HG03108 (cell line): ENCODE measurements at regions not wholly inside any gene's neighbourhood (a gene's known extent, or its start where the extent isn't known, plus 50 kb on each side); places are given as distances from the start of the nearest gene placed in this dataset.

Experiments
- ATAC-seq: cut with Tn5 transposase; IDR thresholded peaks from one replicate; pipeline ENCODE4 v1.9.1; 2021; ENCODE audit warnings: moderate library complexity; ENCODE audit not compliant: unreplicated experiment

DNA sequence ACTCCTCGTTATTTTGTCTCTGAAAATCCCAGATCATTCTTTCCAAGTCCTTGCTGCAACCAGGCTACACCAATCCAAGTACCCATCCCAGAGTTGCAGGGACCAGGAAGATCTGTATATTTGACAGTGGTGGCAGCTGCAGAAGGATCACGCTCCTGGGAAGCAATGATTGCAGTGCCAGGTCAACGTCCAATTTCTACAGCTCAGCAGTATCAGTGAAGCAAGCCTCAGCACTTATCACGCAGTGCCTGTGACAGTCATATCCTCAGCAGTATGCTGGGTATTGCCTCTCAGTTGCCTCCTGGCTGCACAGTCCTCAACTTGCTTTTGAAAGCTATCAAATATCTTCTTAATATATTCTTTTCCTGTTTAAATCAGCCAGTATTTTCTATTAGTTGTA is 66.7 kb downstream of the BARHL2 start:
- no peak for ATAC-seq

DNA sequence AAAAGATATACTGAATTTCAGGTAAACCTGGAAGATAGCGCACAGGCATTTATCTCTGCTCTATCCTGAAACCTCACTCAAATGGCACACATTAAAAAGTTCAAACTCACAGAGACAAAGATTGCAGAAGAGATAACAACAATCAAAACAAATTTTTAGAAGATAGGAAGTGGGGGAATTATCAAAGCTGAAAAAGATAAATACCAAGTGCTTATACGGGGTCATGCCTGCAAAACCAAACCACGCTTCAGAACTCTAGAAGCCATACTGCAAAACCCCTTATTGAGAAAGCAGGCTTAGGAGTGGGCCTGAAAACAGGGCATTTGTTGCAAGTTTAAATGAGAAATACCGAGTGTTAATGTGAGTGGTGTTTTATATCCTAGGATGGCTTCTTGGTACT is 76.8 kb downstream of the BARHL2 start:
- no peak for ATAC-seq

DNA sequence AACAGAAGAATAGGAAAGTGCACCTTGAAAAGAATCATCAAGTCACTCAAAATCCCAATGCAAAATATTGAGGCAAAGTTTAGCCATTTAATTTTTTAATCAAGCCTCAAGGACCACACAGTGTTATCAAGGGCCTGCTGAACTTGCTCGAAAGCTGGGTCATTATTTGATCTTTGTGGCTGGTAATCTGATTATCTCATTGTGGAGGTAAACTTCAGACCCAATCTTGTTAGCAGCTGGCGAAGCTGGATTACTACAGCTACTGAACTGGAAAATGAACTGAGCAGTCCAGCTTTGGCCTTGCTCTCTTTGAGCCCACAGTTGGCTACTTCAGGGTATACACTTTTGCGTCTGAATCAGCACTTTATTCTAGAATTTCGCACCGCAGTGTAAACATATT is 94.4 kb downstream of the BARHL2 start:
- no peak for ATAC-seq

DNA sequence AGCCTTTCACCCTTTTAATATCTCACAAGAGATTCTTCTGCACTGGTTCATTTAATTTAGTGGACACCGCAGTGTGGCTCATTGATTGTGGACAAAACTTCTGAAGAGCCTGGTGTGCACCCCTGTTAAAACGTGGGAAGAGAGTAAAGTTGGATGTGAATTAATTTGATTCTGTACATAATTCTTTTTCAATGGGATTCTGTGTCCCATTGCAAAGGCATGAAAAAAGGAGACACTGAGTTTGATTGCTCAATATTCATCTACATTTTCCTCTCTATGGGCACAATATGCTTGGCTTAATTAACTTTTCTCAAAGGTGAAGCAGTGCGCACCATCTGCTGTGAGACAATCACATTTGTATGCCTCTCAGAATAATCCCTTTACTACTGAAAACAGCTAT is 95.1 kb downstream of the BARHL2 start:
- no peak for ATAC-seq

DNA sequence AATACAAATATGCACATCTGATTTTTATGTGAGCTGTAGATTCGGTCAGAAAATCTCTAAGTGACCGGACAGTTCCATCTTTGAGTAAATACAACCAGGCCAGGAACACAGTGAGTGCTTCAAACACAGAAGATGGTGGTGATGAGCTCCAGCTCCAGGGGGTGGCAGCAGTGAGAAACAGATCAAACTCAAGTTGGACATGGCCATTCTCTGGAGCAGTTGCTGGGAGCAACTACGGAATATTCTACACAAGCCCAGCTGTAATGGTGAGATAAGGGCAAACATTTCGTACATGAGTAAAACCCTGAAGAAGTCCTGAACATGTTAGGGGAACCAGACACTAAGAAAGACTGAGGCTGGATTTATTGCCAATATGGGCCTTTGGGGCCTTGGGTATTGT is 100.7 kb downstream of the BARHL2 start:
- ATAC-seq = no peak

DNA sequence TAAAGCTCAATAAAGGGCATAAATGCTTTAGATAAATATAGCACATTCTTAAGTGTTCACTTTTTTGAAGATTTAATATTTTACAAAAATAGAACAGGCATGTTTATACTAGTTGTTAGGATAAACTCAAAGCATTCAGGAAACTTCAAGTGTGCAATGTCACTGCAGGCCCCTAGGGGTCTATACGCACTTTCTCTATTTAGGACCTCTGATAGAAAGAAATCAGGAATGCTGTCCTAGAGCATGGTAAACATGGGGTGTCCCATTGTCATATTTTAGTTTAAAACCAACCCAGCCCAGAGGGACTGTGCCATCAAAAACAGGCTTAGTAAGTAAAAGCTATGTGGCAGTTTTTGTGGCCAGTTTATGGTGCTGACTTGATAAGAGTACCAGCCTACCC is 102.2 kb downstream of the BARHL2 start:
- no peak for ATAC-seq

DNA sequence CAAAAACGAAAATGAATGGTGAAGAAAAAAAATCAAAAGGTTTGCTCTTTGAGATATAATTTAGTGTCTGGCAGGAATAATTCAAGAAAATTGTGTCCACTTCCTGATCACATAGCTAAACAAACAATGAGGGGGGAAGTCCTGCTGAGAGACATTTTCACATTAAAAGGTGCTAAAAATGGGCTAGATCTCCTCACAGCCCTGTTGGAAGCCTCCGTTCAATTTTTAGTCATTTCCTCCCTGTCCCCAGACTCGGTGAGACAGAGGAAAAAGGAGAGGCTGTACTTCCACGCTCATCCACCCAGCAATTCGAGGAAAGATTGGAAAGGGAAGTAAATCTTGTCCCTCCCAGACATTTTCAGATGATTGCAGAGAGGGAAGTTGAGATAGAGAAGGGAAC is 103.7 kb downstream of the BARHL2 start:
- no peak for ATAC-seq

DNA sequence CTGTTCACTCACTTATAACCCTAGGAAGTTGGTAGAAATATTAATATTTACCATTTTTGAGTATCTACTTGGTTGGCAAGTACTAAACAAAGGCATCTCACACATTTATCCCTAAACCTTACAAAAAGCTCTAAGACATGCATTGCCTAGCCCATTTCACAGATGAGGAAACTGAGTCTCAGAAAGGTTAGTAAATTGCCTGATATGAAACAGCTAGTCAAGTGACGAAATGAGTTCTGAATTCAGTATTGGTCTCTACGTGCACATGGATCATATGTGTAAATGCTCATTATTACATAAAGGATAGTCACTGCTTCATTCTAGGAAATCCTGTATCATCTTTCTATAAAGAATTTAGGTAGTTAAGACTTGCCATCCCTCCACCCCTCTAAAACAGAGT is 105.1 kb downstream of the BARHL2 start:
- no peak for ATAC-seq

DNA sequence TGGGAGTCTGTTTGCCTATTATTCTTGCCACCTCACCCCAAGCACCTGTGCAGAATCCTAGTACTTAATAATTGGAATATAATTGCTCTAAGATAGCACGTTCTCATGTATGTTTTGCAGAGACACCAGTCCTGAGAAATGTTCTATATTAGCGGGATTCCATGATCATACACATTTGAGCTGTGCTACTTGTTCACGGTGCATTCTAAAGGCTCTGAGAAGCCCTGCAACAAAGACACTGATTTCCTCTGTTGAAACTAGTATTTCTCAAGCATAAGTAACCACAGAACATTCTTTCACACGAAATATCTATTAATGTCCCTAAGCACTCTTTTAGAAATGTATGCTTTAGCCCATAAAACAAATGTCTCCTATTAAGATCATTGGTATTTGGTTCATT is 109.4 kb downstream of the BARHL2 start:
- ATAC-seq = no peak

DNA sequence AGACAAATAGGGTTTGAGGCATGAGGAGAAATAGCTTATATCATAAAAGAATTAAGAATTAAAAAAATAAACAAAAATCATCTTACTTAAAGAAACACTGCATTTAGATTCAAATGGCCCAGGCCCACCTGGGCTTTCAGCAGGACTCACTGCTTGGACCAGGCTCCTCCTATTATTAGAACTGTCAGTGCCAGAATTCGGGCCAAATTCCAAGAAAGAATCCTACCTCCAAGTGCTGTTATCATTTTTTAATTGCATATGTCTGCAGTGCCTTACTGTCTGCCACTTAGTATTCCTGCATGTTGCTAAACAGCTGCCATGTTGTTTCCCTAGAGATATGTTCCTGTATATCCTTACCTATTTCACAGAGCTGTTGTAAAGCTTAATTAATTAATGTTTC is 112.0 kb downstream of the BARHL2 start:
- no peak for ATAC-seq

DNA sequence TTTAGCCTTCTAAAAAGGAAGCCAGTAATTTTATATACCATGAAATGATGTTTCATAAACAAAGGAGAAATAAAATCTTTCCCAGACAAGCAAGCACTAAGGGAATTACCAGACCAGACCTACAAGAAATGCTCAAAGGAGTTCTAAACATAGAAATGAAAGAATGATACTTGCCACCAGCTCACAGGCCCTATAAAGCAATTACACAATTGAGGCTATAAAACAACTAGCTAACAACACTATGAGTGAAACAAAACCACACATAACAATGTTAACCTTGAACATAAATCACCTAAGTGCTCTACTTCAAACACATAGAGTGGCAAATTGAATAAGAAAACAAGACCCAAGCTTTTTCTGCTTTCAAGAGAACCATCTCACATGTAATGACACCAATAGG is 123.8 kb downstream of the BARHL2 start:
- no peak for ATAC-seq

DNA sequence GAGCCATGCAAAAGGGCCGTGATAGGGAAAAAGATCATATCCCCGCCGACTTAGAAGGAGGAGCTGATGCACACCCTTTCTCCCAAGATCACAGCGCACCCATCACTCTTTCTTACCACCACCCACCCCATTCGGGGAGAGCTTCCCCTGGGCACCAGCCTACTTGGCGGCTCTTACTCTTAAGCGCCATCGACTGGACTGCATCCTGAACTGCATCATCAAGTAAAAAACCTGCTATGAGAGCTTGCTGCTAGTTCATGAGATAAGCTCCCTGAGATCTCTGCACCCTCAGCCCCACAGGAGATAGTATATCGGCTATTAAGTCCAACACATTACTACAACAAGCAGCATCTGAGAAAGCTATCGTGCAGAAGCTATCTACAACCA is 125.1 kb downstream of the BARHL2 start:
- no peak for ATAC-seq

DNA sequence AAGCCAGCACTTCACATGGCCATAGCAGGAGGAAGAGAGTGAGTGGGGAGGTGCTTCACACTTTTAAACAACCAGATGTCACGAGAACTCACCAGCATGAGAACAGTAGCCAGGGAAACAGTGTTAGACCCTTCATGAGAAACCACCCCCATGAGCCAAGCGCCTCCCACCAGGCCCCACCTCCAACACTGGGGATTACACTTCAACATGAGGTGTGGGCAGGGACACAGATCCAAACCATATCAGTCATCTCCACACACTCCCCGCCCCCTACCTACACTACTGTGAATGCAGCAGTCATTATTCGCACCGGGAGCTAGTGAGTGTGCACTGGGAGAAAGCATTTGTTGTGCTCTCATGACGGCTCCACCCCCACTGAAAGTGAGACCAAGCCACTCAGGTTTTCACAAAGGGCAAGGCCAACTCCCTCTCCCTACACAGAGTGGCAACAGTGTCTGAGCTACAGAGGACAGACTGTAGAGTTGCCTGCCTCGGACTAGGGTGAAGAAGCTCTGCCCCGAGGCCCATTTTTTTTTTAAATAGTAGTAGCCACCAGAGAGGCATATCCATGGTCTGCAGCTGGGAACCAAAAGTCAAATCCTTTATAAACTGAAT is 125.6 kb downstream of the BARHL2 start:
- ATAC-seq = no peak

DNA sequence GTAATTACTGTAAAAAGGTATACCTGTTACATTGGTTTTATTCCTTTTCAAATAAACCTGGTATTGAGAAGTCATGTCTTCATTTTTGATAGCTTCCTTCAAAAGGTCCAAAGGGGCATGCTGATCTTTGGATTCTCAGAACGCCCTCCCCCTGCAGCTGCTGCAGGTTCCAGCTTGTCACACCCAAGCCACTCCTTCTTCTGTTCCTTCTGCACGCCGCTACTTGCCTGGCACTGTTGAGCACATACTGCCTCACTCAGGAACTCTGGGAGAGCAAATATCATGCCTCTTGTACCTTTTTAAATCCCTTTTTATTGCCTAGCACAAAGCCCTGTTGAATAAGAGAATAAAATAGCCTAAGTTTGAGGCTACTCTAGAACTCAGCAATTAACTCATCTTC is 136.9 kb downstream of the BARHL2 start:
- ATAC-seq = no peak

DNA sequence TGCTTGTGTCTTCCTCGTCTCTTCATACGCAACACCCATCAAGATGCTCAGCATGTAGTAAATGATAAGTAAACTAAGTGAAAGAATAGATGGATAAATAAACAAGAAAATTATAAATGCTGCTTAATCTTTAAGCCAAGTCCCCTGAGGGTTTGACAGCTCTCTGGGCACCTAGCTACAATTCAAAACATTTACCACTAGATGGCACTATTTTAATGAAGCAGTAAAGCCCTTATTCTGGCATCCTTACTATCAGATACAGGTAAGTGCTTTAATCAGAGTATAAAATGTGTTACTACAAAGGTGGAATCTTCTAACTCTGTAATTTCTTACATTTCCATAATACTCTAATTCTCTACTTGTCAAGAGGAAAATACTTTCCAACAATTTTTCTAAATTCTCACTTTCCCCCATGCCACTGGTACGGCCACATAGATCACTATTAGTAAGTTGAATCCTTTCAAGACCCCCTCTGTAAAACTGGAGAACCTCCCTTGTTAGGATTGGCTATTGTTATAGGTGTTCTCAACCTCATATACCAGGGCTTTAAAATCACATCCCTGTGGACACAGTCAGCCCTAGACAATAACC is 137.8 kb downstream of the BARHL2 start:
- ATAC-seq = no peak

DNA sequence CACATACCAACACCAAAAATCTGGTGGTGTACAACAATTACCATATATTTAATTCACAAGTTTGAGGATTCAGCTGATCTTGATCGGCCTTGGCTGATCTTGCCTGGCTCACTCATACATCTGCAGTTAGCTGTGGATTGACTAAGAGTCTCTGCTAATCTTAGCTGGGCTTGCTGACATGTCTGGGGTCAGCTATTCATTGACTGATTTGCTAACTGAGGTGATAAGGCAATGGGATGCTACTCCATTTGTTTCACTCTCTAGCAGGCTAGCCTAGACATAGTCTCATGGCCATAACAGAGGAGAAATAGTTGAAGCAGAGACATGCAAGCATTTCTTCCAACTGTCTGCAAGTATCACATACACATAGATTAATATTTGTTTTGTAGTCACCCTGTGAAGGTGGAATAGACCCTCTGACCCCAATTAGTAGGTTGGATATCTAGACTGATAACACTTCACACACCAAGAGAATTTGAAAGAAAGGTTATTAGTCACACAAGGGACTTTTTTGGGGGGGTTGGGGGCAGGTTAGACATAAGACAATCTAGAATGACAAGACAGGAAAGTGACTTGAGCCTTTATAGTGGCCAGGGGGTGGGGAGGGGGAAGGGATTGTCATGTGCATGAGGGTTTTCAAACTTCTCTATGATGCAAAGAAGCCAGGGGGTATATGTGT is 142.3 kb downstream of the BARHL2 start:
- no peak for ATAC-seq

DNA sequence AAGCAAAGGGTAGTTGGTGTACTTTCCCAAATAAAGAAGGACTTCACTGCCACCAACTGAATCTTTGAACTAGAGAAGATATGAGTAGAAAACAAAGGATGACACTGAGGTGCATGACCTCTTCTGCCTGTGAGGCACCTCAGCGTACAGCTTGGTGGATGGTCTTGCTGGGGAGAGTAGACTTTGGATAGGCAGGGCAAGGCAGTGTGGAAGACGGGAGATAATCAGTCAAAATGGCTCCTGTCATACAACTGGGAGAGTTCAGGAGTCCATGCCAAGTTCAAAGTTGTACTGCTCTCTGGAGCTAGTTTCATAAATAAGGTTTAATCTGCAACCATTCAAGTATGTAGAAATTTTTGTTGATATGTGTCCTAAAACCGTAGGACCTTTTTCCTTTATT is 143.4 kb downstream of the BARHL2 start:
- no peak for ATAC-seq

DNA sequence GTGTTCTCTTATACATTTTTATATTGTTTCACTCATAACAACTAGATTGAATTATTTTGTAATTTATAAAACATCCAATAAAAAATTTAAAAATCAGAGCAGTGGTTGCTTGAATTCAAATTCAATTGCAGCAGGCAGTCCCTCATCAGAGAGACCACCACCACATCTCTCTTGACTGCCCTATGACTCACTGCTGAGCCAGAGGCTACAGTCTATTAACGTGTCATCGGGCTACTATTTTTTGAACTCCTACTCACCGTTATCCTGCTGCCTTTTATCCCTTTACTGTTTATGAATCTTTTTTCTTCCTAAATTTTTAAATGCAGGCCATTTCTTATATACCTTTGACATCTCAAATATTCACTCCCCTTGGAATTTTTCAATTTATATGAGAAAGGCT is 144.7 kb downstream of the BARHL2 start:
- ATAC-seq = no peak

DNA sequence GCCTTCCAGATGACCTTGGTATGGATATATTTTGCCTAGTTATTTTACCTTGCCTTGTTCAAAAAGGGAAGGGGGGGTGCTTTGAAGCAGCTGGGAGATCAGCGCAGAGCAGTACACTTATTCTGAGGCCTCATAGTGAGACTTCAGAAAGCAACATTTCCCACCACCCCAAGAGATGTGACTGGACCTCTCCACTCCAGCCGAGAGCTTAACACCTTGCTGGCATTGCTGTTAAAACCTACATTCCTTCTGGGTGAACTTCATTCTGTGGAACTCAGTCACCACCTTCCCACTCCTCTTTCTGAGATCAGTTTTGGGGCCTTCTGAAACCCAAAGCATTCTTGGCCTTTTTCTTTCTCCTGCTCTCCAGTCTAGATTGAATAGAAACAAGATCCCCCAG is 148.7 kb downstream of the BARHL2 start:
- no peak for ATAC-seq

DNA sequence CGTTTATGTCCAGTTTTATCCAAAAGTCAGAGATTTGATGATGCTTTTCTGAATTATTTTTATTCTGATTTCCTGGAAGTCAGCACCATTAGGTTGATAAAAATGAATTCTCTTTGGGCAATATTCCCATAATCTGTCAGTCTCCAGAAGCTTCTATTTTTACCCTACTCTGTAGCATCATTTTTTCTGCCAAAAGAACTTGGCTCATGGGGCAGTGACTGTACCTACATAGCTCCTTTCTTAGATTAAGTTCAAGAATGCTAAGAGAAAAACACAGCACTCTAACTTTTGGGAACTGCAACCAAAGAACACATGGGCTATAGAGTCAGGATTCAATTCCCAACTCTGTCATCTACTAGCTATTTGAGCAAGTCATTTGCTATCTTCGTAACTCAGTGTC is 152.9 kb downstream of the BARHL2 start:
- no peak for ATAC-seq

DNA sequence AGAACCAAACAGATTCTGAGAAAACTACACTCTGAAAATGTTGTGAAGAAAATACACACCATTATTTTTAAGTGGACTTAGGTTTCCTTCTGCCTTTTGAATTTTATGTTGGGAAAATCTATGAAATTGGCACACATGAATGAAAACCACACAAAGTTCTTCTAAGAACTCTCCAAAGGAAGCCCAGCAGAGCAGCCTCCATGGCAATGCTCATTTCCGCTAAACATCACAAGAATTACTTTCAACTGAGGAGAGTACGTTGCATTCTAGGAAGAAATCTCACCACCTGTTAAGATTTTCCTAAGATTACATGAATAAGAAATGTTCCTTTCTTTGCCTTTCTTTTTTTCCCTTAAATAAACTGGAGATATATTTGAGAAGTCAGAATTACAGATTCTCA is 154.2 kb downstream of the BARHL2 start:
- ATAC-seq = no peak

DNA sequence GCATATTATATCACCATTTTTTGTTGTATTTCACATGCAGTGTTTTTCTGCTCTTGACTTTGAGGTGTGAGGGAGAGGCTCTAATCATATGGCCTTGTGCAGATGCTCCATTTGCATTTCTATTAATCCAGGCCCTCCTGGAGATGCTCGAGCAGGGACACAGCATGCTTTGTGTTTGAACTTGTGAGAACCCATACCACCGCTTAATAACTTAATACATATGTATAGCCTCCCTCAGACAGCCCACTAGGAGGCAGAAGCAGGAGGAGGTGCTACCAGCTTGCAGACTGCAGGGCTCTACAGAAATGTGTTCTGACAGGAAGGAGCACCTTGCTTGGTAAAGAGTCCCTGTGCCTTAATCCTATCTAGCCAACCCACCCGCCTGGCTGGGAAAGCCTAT is 155.2 kb downstream of the BARHL2 start:
- ATAC-seq = no peak
